ENCODE measurements at regions not wholly inside any gene's neighbourhood (a gene's known extent, or its start where the extent isn't known, plus 50 kb on each side); places are given as distances from the start of the nearest gene placed in this dataset.

GRCh38 chr6:167510648-167511047 lies 185.8 kb downstream of the TTLL2 start:
- TF ChIP-seq POLR2A (IDR thresholded peaks at IDR 0.05; ENCODE audit: extremely low read depth, insufficient read length) (no peak), CTCF (IDR thresholded peaks at IDR 0.05; ENCODE audit: low read depth, low read length) (no peak), MAX (IDR thresholded peaks at IDR 0.05; ENCODE audit: low read depth, low read length) (no peak)

Measured in NB4 (cell line).